ENCODE measurements at regions not wholly inside any gene's neighbourhood (a gene's known extent, or its start where the extent isn't known, plus 50 kb on each side); places are given as distances from the start of the nearest gene placed in this dataset.

- TF ChIP-seq CTCF (IDR thresholded peaks at IDR 0.05; ENCODE audit: low read depth, low read length, poor library complexity, severe bottlenecking) (no peak), EZH2phosphoT487 (IDR thresholded peaks at IDR 0.05; ENCODE audit: borderline replicate concordance, low read length) (no peak)
Measured at GRCh38 chr11:115803073-115803740, 299.0 kb upstream of the CADM1 start.

Measured in DOHH2 (cell line).